ENCODE measurements at regions not wholly inside any gene's neighbourhood (a gene's known extent, or its start where the extent isn't known, plus 50 kb on each side); places are given as distances from the start of the nearest gene placed in this dataset.
A peak's percentile ranks its signal among the peaks of the same experiment; 100 is the strongest.

- DNase-seq: no peak
- TF ChIP-seq GATA1 (IDR thresholded peaks at IDR 0.05; ENCODE audit: low read depth, low read length) (no peak), POLR2A (IDR thresholded peaks at IDR 0.05; ENCODE audit: low read length) (no peak)
These were observed 496.5 kb downstream of the MAFB start for GRCh38 chr20:40192529-40192928.

DNA sequence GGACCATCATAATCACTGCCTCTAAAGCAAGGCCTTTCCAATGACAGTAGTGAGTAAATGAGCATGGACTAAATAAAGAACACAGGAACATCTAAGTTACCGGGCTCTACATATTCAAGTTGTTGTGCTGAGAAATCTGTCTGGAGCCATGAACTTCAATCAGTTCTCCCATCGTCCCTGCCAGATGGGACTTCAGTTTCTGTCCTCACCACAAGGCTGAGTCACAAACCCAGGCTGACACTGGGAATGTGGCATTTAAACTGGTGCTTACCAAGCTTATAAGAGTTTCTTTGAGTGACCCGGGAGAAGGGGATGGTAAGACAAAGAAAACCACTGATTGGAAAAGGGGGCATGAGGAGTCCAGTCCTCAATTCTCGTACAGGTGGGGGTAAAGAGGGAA lies 497.0 kb downstream of the MAFB start:
- TF ChIP-seq POLR2A (IDR thresholded peaks at IDR 0.05; ENCODE audit: low read length) (no peak), GATA1 (IDR thresholded peaks at IDR 0.05; ENCODE audit: low read depth, low read length) (no peak)
- DNase-seq: no peak

GRCh38 chr20:40191573-40191972 lies 497.5 kb downstream of the MAFB start:
- DNase-seq: no peak
- no peak for TF ChIP-seq GATA1 (IDR thresholded peaks at IDR 0.05; ENCODE audit: low read depth, low read length)
- TF ChIP-seq POLR2A (IDR thresholded peaks at IDR 0.05; ENCODE audit: low read length): no peak

- no peak for DNase-seq
- no peak for TF ChIP-seq POLR2A (IDR thresholded peaks at IDR 0.05; ENCODE audit: low read length)
- no peak for TF ChIP-seq GATA1 (IDR thresholded peaks at IDR 0.05; ENCODE audit: low read depth, low read length)
These were observed 499.4 kb downstream of the MAFB start for GRCh38 chr20:40189621-40190020.

DNA sequence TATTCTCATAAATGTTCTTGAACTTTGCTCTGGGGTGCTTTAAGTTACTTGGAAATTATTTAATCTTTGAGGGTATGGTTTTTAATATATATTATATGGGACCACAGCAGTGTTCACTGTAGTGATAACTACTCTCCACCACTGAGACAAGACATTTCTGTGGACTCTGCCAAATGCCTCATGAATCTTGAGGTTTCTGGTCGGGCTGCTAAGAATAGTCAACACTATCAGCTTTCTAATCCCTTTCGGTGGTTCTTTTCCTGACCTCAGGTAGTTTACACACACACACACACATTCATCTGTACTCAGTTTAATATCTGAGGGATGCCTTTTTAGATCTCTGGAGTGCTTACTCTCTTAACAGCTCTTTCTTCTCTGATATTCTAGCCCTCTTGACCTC lies 500.7 kb downstream of the MAFB start:
- no peak for TF ChIP-seq GATA1 (IDR thresholded peaks at IDR 0.05; ENCODE audit: low read depth, low read length)
- no peak for TF ChIP-seq POLR2A (IDR thresholded peaks at IDR 0.05; ENCODE audit: low read length)
- no peak for DNase-seq

GRCh38 chr20:40186826-40187225 lies 502.2 kb downstream of the MAFB start:
- no peak for TF ChIP-seq GATA1 (IDR thresholded peaks at IDR 0.05; ENCODE audit: low read depth, low read length)
- no peak for TF ChIP-seq POLR2A (IDR thresholded peaks at IDR 0.05; ENCODE audit: low read length)

DNA sequence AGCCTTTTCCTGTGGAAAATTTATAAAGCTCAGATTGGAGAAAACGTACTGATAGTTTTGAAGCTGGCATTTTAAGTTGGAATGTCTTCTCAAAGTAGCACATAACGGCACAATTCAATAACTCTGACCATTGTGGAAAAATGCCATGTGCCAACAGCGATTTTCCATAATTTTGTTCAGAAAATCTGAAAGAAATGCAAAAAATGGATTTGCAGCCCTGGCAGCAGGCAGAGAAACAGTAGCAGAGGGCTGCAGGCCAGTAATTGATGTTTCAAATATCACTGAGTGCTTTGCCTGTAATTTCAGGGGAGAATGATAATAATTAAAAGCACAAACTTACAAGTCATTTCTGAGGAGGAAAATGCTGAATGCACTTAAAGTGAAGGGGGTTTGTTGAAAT lies 507.4 kb downstream of the MAFB start:
- TF ChIP-seq GATA1 (IDR thresholded peaks at IDR 0.05; ENCODE audit: low read depth, low read length) (no peak), POLR2A (IDR thresholded peaks at IDR 0.05; ENCODE audit: low read length) (no peak)
- DNase-seq: no peak

More at GRCh38 chr20:40186826-40187225, 502.2 kb downstream of the MAFB start:
- DNase-seq: no peak

DNA sequence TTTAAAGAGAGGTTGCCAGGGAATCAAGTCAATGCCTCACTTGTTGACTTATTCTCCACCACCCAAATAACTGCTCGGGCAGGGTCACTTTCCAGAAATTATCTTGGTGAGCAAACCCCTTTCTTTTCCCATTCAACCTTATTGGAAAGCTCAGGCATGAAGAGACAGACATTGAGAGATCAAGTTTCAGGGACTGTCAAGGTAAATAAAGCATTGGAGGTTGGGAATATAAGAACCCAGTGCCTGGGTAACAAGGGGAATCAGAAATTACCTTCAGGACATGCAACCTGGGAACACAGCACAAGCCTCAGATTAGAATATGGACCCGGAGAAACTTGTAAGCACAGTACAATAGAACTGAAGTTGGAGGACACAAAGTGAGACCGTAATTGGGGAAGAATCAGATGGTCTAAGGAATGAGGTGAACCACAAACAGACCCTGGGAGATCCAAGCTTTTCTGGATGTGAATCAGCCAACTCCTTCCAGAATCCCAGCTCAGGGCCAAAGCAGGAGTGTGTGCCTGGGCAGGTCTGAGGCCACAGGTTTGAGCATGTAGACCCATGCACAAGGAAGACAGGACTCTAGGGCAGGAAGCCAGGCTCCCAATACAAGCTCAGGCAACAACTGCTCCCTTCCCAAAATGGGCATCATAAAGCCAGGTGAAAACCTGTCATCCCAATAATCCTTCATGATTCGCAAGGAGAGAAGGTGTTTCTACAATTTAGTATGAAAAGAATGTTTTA lies 512.8 kb downstream of the MAFB start:
- TF ChIP-seq POLR2A (IDR thresholded peaks at IDR 0.05; ENCODE audit: low read length) (no peak), GATA1 (IDR thresholded peaks at IDR 0.05; ENCODE audit: low read depth, low read length) (no peak)

DNA sequence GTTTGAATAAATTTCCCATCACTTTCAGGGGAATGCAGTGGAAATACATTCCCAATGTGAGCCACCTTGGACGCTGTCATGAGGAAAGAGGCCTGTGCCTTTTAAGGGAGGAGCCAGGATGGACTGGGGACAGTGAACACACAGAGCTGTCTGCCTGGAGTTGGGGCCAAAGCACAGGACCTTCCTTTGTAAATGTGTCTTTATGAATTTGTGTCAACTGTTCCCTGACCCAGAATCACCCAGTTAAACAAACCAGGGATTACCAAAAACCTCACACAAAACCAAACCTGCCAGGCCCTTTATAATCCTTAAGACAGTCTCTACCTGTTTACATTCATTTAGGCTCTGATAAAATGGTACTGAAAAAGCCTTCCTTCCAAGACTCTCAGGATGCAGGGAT lies 513.7 kb downstream of the MAFB start:
- DNase-seq: no peak
- TF ChIP-seq POLR2A (IDR thresholded peaks at IDR 0.05; ENCODE audit: low read length): no peak
- no peak for TF ChIP-seq GATA1 (IDR thresholded peaks at IDR 0.05; ENCODE audit: low read depth, low read length)

More for the DNA sequence above, 512.8 kb downstream of the MAFB start:
- DNase-seq: no peak

GRCh38 chr20:40173872-40174271 lies 515.2 kb downstream of the MAFB start:
- TF ChIP-seq GATA1 (IDR thresholded peaks at IDR 0.05; ENCODE audit: low read depth, low read length) (no peak), POLR2A (IDR thresholded peaks at IDR 0.05; ENCODE audit: low read length) (no peak)
- DNase-seq: no peak

GRCh38 chr20:40168981-40169620 lies 519.9 kb downstream of the MAFB start:
- DNase-seq: no peak

GRCh38 chr20:40161391-40161790 lies 527.6 kb downstream of the MAFB start:
- no peak for DNase-seq
- TF ChIP-seq POLR2A (IDR thresholded peaks at IDR 0.05; ENCODE audit: low read length) (no peak), GATA1 (IDR thresholded peaks at IDR 0.05; ENCODE audit: low read depth, low read length) (no peak)

More at GRCh38 chr20:40168981-40169620, 519.9 kb downstream of the MAFB start:
- TF ChIP-seq GATA1 (IDR thresholded peaks at IDR 0.05; ENCODE audit: low read depth, low read length): no peak
- no peak for TF ChIP-seq POLR2A (IDR thresholded peaks at IDR 0.05; ENCODE audit: low read length)

GRCh38 chr20:40160097-40160550 lies 528.9 kb downstream of the MAFB start:
- TF ChIP-seq POLR2A (IDR thresholded peaks at IDR 0.05; ENCODE audit: low read length) (no peak), GATA1 (IDR thresholded peaks at IDR 0.05; ENCODE audit: low read depth, low read length) (no peak)
- DNase-seq: peak; percentile 45 to 64

DNA sequence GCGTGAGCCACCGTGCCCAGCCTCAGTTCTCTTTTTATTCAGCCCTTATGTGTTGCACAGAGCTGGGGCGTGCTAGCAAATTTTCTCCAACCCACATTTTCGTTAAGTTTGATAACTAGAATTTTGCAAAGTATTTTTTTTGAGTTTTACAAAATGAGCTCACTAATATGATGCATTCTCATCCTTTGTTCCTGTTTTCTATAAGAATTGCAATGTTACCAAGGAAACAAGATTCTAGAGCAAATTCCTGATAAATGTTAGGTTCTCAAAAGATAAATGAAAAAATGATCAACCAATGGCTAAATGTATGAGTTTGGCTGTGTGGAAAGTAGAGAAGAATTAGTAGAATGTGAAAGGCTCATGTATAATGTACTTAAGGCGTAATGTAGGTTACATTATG lies 529.8 kb downstream of the MAFB start:
- TF ChIP-seq GATA1 (IDR thresholded peaks at IDR 0.05; ENCODE audit: low read depth, low read length) (no peak), POLR2A (IDR thresholded peaks at IDR 0.05; ENCODE audit: low read length) (no peak)

More for the DNA sequence above, 529.8 kb downstream of the MAFB start:
- no peak for DNase-seq
